Brain microvascular endothelial cell (primary cell): ENCODE measurements at regions not wholly inside any gene's neighbourhood (a gene's known extent, or its start where the extent isn't known, plus 50 kb on each side); places are given as distances from the start of the nearest gene placed in this dataset.
"Not testable (repeated sequence)": the region's sequence is repeated elsewhere in the genome, so short reads cannot be mapped to it uniquely, and the experiment has no call there.

Experiments used
- DNase-seq: peaks from one replicate; pipeline ENCODE4 v3.0.0-alpha.2; 2020
- H3K27ac ChIP-seq: fragments of 250-450 bp; sonication (Bioruptor Pico); 2 replicates; pipeline ENCODE4 v1.5.1; 2020; ENCODE audit warnings: mild to moderate bottlenecking, moderate library complexity
- H3K27me3 ChIP-seq: fragments of 250-450 bp; sonication (Bioruptor Pico); replicated peaks from 2 replicates; pipeline ENCODE4 v1.5.1; 2020; ENCODE audit warnings: mild to moderate bottlenecking
- H3K36me3 ChIP-seq: fragments of 250-450 bp; sonication (Bioruptor Pico); replicated peaks from 2 replicates; pipeline ENCODE4 v1.5.1; 2020; ENCODE audit warnings: mild to moderate bottlenecking
- H3K4me3 ChIP-seq: 2 replicates; pipeline ENCODE4 v1.5.1; 2011; ENCODE audit warnings: low read depth, mild to moderate bottlenecking, control low read depth, low read length, moderate library complexity
- in situ Hi-C: cut with HindIII; loops from 2 replicates; pipeline ENCODE4 v1.10.0; 2017; ENCODE audit warnings: low sequenced_read_pairs, low pct_ligation_motif_present
- TF ChIP-seq, protein P1 (sequence below): IDR thresholded peaks from 2 replicates; pipeline ENCODE4 v1.5.1; 2011; ENCODE audit warnings: low read depth, mild to moderate bottlenecking, moderate library complexity, low read length, control low read depth, inconsistent platforms; ENCODE audit errors: missing control alignments

DNA sequence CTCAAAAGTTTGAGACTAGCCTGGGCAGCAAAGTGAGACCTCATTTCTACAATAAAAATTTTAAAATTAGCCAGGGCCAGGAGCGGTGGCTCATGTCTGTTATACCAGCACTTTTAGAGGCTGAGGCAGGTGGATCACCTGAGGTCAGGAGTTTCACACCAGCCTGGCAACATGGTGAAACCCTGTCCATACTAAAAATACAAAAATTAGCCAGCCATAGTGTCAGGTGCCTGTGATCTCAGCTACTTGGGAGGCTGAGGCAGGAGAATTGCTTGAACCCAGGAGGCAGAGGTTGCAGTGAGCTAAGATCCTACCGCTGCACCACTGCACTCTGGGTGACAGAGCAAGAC is 85.1 kb upstream of the MAP4 start:
- H3K36me3 ChIP-seq, H3K27ac ChIP-seq, H3K4me3 ChIP-seq, DNase-seq, H3K27me3 ChIP-seq, in situ Hi-C loops: not testable (repeated sequence)

DNA sequence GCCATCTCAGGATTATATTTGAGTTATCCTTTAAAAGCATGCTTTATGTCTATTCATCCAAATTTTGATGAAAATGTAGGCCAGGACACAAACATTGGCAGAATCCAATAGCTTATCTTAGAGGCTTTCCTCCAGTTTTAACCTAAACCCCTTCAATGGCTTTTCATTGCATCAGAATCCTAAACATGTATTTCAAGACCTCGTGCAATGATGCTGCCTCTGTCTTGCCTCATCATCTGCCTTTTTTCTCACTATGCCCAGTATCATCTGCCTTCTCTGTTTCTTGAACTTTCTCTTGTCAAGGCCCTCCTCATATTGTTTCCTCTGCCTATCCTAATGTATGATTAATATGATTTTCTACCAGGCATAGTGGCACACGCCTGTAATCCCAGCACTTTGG is 76.1 kb upstream of the MAP4 start:
- in situ Hi-C loops, result no loop called here
- TF ChIP-seq, protein P1, sequence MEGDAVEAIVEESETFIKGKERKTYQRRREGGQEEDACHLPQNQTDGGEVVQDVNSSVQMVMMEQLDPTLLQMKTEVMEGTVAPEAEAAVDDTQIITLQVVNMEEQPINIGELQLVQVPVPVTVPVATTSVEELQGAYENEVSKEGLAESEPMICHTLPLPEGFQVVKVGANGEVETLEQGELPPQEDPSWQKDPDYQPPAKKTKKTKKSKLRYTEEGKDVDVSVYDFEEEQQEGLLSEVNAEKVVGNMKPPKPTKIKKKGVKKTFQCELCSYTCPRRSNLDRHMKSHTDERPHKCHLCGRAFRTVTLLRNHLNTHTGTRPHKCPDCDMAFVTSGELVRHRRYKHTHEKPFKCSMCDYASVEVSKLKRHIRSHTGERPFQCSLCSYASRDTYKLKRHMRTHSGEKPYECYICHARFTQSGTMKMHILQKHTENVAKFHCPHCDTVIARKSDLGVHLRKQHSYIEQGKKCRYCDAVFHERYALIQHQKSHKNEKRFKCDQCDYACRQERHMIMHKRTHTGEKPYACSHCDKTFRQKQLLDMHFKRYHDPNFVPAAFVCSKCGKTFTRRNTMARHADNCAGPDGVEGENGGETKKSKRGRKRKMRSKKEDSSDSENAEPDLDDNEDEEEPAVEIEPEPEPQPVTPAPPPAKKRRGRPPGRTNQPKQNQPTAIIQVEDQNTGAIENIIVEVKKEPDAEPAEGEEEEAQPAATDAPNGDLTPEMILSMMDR, result no peak

DNA sequence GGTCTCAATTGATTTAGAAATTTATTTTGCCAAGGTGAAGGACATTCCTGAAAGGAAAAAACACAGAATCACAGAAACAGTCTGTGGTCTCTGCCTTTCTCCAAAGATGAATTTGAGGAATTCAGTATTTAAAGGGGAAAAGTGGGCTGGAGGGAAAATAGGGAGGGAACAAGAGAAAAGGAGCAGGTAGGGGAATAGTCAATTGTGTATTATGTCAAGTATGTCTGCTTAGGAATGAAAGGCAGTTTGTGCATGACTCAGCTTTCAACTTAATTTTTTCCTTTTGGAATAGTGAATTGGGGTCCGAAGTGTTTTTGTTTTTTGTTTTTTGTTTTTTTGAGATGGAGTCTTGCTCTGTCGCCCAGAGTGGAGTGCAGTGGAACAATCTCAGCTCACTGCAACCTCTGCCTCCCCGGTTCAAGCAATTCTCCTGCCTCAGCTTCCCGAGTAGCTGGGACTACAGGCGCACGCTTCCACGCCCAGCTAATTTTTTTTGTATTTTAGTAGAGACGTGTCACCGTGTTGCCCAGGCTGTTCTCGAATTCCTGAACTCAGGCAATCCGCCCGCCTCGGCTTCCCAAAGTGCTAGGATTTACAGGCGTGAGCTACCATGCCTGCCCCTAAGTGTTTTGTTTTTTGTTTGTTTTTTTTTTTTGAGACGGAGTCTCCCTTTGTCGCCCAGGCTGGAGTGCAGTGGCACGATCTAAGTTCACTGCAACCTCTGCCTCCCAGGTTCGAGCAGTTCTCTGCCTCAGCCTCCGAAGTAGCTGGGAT is 74.1 kb upstream of the MAP4 start:
- DNase-seq, result no peak
- Histone ChIP-seq H3K36me3 (no peaks in the 10 kb centered on the region), H3K27me3 (no peaks in the 10 kb centered on the region), H3K27ac (no peak overlapping the region), H3K4me3 (no peak overlapping the region)
- in situ Hi-C loops, result no loop called here
- TF ChIP-seq, protein P1, result no peak

More for the DNA sequence above, 76.1 kb upstream of the MAP4 start:
- Histone ChIP-seq H3K36me3 (no peaks in the 10 kb centered on the region), H3K27ac (no peak overlapping the region), H3K27me3 (no peaks in the 10 kb centered on the region), H3K4me3 (no peak overlapping the region)
- no peak for DNase-seq

DNA sequence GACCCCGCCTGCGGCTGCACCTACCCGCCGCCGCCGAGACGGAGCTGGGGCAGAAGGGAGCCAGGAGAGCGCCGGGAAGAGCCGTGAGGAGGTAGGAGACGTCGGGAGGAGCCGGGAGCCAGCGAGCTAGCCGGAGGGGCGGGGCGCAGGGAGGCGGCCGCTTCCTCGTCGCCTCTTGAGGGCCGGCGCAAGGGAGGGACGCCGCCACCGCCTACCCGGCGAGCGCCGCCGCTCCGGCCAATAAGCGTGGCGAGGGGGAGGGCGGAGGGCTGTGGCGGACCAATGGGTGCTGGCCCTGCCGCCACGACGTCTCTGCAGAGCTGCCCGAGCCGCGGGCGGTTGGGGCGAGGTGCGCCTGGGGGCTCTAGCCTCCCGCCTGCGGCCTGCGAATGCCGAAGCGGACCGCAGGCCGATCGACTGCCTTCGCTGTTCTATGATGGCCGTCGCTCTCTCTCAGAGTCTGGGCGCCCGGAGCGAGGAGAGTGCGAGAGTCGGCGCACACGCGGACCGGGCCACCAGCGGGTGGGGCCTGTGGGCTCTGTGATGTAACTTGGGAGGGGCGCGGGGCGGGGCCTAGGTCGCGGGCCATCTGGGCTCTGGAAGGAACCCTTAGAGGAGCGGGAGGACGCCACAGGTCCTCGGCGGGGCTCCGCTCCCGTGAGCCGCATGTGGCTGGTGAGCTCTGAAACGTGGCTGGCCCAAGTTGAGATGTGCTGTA is 72.7 kb upstream of the MAP4 start:
- H3K4me3 ChIP-seq, result peak overlapping the region; percentile 92
- in situ Hi-C loops, result no loop called here
- TF ChIP-seq, protein P1, result peak; percentile 22
- peak overlapping the region; percentile 91 for H3K27ac ChIP-seq
- no peaks in the 10 kb centered on the region for H3K27me3 ChIP-seq
- peaks cover under 1% of the 10 kb centered on the region for H3K36me3 ChIP-seq
- DNase-seq, result peak; percentile 92

DNA sequence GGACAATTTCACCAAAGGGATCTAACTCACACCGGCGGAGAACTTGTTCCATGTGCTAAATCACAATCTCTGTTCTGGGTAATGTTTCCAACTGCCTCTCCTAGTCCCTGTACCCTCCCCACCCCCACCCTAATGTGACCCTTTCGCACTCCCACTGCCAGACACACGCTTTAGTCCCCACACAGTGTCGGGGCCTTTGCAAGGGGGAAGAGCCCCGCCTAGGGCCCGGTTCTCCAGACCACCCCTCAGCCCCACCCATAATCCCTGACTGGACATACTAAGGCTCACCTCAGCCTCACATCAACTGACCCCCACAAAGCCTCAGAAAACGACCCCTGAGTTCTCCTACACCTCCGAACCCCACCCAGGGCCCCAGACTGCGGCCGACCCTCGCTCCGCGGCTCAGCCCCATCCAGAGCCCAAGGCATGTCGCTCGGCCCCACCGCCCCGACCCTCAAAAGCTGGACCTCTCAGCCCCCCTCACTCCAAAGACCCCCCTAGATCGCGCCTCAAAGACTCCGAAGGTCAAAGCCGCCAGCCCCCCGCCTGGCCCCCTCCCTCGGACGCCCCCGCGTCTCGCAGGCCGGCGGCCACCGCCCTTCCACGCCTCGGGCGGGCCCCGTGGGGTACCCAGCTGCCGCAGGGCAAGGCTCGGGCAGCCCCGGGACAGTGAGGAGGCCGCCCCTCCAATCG is 72.0 kb upstream of the MAP4 start:
- no peaks in the 10 kb centered on the region for H3K27me3 ChIP-seq

More for the DNA sequence above, 72.0 kb upstream of the MAP4 start:
- Histone ChIP-seq H3K4me3 (peak overlapping the region; percentile 92), H3K36me3 (peaks cover 3% of the 10 kb centered on the region), H3K27ac (peak overlapping the region; percentile 91)
- in situ Hi-C loops, result no loop called here
- peak; percentile 8 for DNase-seq
- TF ChIP-seq, protein P1, result no peak
